GM13977 (cell line): ENCODE measurements at regions not wholly inside any gene's neighbourhood (a gene's known extent, or its start where the extent isn't known, plus 50 kb on each side); places are given as distances from the start of the nearest gene placed in this dataset.
"Not testable (repeated sequence)": the region's sequence is repeated elsewhere in the genome, so short reads cannot be mapped to it uniquely, and the experiment has no call there.

Experiments
- DNase-seq: peaks from one replicate; pipeline ENCODE4 v3.0.0; 2012; ENCODE audit warnings: low spot score
- CTCF ChIP-seq: IDR thresholded peaks from 2 replicates; pipeline ENCODE4 v1.5.1; 2012; ENCODE audit warnings: mild to moderate bottlenecking, control low read depth; ENCODE audit not compliant: insufficient read depth; ENCODE audit errors: extremely low read depth, missing control alignments
- in situ Hi-C: fragments of 300-500 bp; cut with MboI; formaldehyde crosslinking; loops from one replicate; pipeline ENCODE4 v1.12.0; 2022; ENCODE audit warnings: low sequenced_read_pairs, low pct_unique_long_range_greater_than_20kb, mixed read lengths, inconsistent platforms; ENCODE audit not compliant: unreplicated experiment

- in situ Hi-C loops: no loop called here
- no peak for DNase-seq
- no peak for TF ChIP-seq CTCF
Observed at GRCh38 chr5:21024966-21025365, 1037.0 kb upstream of the CDH18 start.

DNA sequence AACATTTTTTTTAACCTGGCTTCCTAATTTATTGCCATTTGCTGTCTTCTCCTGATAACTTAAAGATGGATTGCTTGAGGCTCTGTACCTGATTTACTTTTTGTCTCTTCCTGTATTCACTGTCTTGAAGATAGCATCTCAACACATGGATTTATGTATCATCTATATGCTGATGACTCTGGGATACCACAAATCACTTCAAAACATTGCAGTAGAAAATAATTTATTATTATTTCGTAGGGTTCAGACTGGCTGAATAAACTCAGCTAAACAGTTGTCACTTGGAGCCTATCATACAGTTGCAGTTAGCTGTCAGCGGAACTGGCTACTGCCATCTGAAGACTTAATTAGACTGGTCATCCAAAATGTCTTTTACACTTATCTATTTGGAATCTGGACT is 1025.2 kb upstream of the CDH18 start:
- in situ Hi-C loops: no loop called here
- DNase-seq: no peak
- no peak for TF ChIP-seq CTCF

- in situ Hi-C loops: no loop called here
Observed at GRCh38 chr5:21007781-21008180, 1019.8 kb upstream of the CDH18 start.

DNA sequence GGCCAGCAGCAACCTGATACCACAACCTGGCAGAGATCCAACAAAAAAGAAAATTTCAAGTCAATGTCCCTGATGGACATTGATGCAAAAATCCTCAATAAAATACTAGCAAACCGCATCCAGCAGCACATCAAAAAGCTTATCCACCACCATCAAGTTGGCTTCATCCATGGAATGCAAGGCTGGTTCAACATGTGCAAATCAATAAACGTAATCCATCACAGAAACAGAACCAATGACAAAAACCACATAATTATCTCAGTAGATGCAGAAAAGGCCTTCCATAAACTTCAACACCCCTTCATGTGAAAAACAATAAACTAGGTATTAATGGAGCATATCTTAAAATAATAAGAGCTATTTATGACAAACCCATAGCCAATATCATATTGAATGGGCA is 1000.9 kb upstream of the CDH18 start:
- DNase-seq, in situ Hi-C loops: not testable (repeated sequence)

More at GRCh38 chr5:21007781-21008180, 1019.8 kb upstream of the CDH18 start:
- DNase-seq: no peak
- TF ChIP-seq CTCF: no peak

DNA sequence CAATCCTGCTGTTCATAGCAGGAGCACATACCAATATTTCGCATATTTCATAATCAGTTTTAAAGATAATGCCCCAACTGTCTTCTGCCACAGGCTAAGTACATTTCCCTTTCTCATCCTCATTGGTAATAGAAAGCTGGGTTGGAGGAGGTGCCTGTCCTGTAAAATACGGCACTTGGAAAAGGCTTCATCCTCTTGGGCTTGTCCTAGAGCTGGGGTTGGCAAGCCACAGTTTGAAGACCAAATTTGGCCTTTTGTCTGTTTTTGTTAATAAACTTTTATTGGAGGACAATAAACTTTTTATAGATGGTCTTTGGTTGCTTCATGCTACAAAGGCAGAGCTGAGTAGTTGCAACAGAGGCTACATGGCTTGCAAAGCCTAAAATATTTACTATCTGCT is 997.8 kb upstream of the CDH18 start:
- no peak for DNase-seq
- TF ChIP-seq CTCF: no peak
- in situ Hi-C loops: no loop called here

- DNase-seq: no peak
- TF ChIP-seq CTCF: no peak
- in situ Hi-C loops: no loop called here
Observed at GRCh38 chr5:20974426-20974825, 986.4 kb upstream of the CDH18 start.

GRCh38 chr5:20972419-20972925 is 984.5 kb upstream of the CDH18 start:
- peak; percentile 1 for TF ChIP-seq CTCF
- in situ Hi-C loops: no loop called here
- no peak for DNase-seq
